ENCODE measurements at regions not wholly inside any gene's neighbourhood (a gene's known extent, or its start where the extent isn't known, plus 50 kb on each side); places are given as distances from the start of the nearest gene placed in this dataset.

DNA sequence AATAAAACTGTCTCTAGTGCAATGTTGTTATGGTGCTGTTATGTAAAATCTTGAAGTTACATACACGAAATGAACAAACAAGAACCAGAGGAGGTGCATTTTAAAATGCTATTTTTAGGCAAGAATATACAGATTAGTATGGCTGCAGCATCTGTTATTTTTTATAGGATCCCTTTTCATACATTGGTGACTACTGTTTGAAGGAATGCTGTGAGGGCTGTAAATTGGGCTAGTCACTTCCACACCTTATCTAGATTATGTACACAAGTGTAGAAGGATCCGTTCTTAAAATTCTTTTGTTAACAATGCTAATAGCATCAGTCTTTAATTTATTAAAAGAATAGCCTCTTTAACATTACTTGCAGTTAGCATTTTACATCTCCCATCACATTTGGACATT, 284.3 kb upstream of the MDGA2 start:
- TF ChIP-seq, protein P1, sequence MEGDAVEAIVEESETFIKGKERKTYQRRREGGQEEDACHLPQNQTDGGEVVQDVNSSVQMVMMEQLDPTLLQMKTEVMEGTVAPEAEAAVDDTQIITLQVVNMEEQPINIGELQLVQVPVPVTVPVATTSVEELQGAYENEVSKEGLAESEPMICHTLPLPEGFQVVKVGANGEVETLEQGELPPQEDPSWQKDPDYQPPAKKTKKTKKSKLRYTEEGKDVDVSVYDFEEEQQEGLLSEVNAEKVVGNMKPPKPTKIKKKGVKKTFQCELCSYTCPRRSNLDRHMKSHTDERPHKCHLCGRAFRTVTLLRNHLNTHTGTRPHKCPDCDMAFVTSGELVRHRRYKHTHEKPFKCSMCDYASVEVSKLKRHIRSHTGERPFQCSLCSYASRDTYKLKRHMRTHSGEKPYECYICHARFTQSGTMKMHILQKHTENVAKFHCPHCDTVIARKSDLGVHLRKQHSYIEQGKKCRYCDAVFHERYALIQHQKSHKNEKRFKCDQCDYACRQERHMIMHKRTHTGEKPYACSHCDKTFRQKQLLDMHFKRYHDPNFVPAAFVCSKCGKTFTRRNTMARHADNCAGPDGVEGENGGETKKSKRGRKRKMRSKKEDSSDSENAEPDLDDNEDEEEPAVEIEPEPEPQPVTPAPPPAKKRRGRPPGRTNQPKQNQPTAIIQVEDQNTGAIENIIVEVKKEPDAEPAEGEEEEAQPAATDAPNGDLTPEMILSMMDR (tag by site-specific recombination; IDR thresholded peaks at IDR 0.05): no peak
- TF ChIP-seq KLF16 (tag by site-specific recombination; IDR thresholded peaks at IDR 0.05): no peak
- no peak for TF ChIP-seq ZNF354C (tag by site-specific recombination; IDR thresholded peaks at IDR 0.05; ENCODE audit: borderline replicate concordance, low read depth)
- TF ChIP-seq ZNF169 (tag by site-specific recombination; IDR thresholded peaks at IDR 0.05): no peak
- TF ChIP-seq ZBTB20 (tag by site-specific recombination; IDR thresholded peaks at IDR 0.05): no peak
- TF ChIP-seq ZNF140 (tag by site-specific recombination; IDR thresholded peaks at IDR 0.05): no peak
- no peak for TF ChIP-seq ZNF394 (tag by site-specific recombination; IDR thresholded peaks at IDR 0.05; ENCODE audit: borderline replicate concordance)
- no peak for TF ChIP-seq ZNF157 (tag by site-specific recombination; IDR thresholded peaks at IDR 0.05)
- TF ChIP-seq ZNF423 (tag by site-specific recombination; IDR thresholded peaks at IDR 0.05): no peak
- TF ChIP-seq, protein P2, sequence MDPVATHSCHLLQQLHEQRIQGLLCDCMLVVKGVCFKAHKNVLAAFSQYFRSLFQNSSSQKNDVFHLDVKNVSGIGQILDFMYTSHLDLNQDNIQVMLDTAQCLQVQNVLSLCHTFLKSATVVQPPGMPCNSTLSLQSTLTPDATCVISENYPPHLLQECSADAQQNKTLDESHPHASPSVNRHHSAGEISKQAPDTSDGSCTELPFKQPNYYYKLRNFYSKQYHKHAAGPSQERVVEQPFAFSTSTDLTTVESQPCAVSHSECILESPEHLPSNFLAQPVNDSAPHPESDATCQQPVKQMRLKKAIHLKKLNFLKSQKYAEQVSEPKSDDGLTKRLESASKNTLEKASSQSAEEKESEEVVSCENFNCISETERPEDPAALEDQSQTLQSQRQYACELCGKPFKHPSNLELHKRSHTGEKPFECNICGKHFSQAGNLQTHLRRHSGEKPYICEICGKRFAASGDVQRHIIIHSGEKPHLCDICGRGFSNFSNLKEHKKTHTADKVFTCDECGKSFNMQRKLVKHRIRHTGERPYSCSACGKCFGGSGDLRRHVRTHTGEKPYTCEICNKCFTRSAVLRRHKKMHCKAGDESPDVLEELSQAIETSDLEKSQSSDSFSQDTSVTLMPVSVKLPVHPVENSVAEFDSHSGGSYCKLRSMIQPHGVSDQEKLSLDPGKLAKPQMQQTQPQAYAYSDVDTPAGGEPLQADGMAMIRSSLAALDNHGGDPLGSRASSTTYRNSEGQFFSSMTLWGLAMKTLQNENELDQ (tag by site-specific recombination; IDR thresholded peaks at IDR 0.05; ENCODE audit: low read depth): no peak
- no peak for TF ChIP-seq ZBTB21 (tag by site-specific recombination; IDR thresholded peaks at IDR 0.05)
- TF ChIP-seq, protein P3, sequence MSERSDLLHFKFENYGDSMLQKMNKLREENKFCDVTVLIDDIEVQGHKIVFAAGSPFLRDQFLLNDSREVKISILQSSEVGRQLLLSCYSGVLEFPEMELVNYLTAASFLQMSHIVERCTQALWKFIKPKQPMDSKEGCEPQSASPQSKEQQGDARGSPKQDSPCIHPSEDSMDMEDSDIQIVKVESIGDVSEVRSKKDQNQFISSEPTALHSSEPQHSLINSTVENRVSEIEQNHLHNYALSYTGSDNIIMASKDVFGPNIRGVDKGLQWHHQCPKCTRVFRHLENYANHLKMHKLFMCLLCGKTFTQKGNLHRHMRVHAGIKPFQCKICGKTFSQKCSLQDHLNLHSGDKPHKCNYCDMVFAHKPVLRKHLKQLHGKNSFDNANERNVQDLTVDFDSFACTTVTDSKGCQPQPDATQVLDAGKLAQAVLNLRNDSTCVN (tag by site-specific recombination; optimal IDR thresholded peaks at IDR 0.05): no peak
